ENCODE measurements at regions not wholly inside any gene's neighbourhood (a gene's known extent, or its start where the extent isn't known, plus 50 kb on each side); places are given as distances from the start of the nearest gene placed in this dataset.

GRCh38 chr12:124406043-124406442 is 111.2 kb downstream of the RFLNA start:
- DNase-seq = peak; percentile 42

- no peak for DNase-seq
Observed at GRCh38 chr12:124405592-124405991, 110.7 kb downstream of the RFLNA start.

DNA sequence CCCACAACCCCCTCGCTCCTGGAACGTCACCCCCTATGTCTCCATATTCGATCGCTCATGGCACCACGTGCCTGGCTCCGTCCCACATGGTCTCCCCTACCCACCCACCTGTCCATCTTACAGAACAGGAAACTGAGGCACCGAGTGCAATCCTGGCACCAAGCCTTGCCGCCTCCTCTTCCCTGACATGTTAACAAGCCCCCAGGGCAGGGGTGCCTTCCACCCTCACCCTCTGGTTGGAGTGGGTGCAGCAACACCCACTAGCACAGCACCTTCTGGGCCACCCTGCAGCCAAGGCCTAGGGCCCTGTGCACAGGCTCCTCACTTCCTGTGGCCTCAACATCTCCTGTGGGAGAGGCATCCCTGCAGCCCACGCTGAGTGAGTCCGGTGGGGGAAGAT is 110.3 kb downstream of the RFLNA start:
- DNase-seq = no peak

- DNase-seq = no peak
Observed at GRCh38 chr12:124404162-124404784, 109.4 kb downstream of the RFLNA start.

DNA sequence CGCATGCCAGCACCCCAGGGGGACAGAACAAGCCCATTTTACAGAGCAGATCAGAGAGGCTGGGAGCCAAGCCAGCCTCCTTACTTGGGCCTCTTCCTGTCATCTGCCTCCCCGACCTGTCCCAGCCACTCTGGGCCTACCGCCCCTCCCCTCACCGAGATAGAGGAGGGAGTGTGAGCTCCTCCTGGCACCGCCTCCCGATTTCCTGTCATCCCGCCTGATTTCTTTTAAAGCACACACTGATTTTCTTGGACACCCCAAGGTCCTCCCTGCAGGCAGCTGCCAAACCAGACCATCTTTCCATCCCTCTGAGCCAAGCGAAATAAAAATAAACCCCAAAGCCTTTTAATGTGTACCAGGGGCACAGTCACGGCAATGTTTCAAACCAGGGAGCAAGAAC is 108.4 kb downstream of the RFLNA start:
- DNase-seq = no peak

- no peak for DNase-seq
Observed at GRCh38 chr12:124402248-124403066, 107.6 kb downstream of the RFLNA start.

DNA sequence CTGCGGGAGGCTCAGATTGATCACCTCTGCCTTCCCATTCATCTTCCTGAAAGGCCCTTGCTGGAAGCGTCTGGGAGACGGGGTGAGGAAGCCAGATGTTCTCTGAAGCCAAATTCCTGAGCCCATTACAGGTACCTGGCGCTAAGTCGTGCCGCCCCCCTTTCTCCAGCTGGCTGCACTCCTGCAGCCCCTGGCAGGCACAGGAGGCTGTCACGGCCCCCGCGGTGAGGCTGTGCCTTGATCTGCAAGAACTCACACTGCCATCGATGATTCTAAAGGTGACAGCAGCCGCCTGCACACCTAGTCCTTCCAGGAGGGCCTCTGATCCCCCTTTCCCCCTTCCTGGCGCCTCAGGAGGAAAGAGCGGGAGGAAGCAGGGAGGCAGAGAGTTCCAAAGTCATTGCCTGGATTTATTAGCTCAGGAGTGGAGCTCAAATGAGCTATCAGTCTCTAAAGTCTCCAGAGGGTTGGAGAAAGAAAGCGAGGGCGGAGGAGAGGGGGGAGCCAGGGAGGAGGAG is 106.9 kb downstream of the RFLNA start:
- DNase-seq = no peak

GRCh38 chr12:124400124-124400523 is 105.2 kb downstream of the RFLNA start:
- DNase-seq = no peak

DNA sequence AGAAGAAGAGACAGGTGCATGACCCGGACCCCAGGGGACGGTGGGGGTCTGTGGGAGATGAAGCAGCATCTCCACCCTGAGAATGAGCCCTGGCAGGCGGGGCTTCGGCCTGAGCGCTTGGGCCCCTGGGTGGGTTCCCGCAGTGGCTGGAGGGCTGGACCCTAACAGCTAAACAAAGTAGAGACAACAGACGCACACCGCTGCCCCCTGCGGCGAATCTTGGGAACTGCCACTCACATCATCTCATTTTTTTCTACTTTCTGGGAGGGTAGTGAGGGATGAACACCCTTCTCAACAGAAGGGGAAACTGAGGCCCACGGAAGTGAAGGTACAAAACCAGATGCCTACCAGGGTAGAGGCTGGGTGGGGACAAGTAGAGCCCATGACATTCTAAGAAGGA is 104.7 kb downstream of the RFLNA start:
- no peak for DNase-seq

- no peak for DNase-seq
Observed at GRCh38 chr12:124398578-124399227, 103.8 kb downstream of the RFLNA start.

DNA sequence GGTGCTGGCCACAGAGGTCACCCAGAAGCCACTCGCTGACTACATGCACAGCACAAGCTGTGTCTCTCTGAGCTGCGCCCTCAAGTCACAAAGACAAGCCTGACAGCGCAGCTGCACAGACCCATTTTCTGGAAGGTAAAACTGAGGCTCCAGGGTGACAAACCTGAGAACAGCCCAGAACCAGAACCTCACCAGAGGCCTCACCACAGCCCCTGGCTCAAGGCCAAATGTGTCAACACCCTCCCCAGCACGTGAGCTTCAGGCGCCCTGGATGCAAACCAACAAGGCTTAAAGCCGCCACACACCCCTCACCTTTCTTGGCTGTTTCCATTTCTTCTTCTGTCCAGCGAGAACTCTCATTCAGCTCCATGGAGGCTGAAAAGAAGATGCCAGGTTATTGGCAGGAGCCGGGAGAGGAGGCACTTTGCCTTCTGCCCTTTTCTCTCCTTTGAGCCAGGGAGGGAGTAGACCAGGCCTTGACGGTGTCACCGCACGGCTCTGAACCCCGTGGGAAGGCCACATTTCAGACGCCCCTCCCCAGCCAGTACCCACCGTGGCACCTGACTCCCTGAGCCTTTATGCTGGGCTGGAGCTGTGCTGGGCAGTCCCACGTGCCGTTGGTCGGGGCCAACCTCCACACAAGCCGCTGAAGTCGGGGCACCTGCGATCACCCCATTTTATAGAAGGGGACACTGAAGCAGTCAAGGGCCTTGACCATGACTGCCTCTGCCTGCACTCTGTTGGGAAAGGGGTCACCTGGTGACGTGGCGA is 103.1 kb downstream of the RFLNA start:
- DNase-seq = peak; percentile 88

DNA sequence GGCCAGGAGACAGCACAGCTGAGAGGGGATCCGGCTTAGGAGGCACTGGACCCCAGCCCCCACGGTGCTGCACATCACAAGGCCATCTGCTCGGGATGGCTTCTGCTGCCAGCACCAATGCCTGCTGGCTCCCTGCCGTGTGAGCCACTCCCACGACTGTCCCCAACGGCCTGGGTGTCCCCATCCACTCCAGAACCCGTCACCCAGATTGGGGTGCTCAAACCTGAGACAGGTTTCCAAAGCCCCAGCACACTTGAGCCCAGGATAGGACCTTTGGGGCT is 102.4 kb downstream of the RFLNA start:
- no peak for DNase-seq

- DNase-seq = peak; percentile 63
Observed at GRCh38 chr12:124396544-124397398, 101.9 kb downstream of the RFLNA start.

DNA sequence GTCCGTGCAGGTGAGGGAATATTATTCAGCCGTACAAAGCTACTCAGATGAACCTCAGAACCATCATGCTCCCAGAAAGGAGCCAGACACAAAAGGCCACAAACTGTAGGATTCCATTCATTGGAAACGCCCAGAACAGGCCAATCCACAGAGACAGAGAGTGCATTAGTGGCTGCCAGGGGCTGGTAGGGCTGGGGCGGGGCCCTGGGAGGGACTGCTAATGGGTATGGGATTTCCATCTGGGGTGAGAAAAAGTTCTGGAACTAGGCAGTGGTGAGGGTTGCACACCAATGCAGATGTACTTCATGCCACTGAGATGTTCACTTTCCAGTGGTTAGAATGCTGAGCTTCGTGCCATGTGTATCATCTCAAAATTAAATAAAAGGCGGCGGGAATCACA is 101.1 kb downstream of the RFLNA start:
- DNase-seq = no peak

GRCh38 chr12:124395284-124395752 is 100.4 kb downstream of the RFLNA start:
- no peak for DNase-seq

GRCh38 chr12:124394462-124395128 is 99.7 kb downstream of the RFLNA start:
- no peak for DNase-seq

GRCh38 chr12:124393831-124394230 is 98.9 kb downstream of the RFLNA start:
- no peak for DNase-seq

GRCh38 chr12:124393414-124393790 is 98.5 kb downstream of the RFLNA start:
- DNase-seq = no peak

GRCh38 chr12:124392667-124393413 is 97.9 kb downstream of the RFLNA start:
- DNase-seq = peak; percentile 61

GRCh38 chr12:124392271-124392666 is 97.4 kb downstream of the RFLNA start:
- DNase-seq = no peak
